HG03432 (cell line): ENCODE measurements at regions not wholly inside any gene's neighbourhood (a gene's known extent, or its start where the extent isn't known, plus 50 kb on each side); places are given as distances from the start of the nearest gene placed in this dataset.
"Not testable (repeated sequence)": the region's sequence is repeated elsewhere in the genome, so short reads cannot be mapped to it uniquely, and the experiment has no call there.

Experiments used
- ATAC-seq: cut with Tn5 transposase; IDR thresholded peaks from one replicate; pipeline ENCODE4 v1.9.1; 2021; ENCODE audit warnings: mild to moderate bottlenecking, moderate library complexity; ENCODE audit not compliant: unreplicated experiment

DNA sequence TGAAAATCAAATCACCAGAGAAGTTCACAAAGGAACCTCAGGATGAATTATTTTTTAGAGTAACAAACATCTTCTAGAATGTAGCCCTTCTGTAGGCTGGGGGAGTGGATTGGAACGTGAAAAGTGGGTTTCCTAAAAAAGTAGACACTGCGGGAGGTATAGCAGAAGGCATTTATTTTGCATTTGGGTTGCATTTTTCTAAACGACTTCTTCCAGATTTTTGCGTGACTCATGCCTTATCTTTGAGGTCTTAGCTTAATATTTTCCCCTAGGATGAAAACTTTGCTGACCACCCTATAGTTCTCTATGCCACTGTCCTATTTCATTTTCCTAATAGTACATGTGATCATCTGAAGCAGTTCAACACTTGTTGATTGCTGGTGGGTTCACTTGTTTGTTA is 112.7 kb upstream of the JCAD start:
- ATAC-seq, result no peak

DNA sequence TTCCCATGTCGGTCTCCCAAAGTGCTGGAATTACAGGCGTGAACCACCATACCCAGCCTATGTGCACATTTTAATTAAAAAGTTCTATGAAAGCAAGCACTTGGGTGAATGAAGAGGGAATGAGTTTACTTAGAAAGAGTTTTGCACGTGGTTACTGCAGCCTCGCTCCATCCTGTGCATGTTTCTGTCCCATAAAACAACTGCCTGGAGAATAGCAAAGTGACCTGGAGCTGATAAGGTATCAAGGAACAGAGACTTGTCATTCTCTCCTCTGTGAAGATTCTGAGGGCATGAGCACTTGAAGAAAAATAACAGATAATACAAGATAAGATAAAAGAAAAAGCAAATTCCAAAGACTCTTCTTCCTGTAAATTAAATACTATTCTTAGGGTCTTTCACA is 112.2 kb upstream of the JCAD start:
- no peak for ATAC-seq

DNA sequence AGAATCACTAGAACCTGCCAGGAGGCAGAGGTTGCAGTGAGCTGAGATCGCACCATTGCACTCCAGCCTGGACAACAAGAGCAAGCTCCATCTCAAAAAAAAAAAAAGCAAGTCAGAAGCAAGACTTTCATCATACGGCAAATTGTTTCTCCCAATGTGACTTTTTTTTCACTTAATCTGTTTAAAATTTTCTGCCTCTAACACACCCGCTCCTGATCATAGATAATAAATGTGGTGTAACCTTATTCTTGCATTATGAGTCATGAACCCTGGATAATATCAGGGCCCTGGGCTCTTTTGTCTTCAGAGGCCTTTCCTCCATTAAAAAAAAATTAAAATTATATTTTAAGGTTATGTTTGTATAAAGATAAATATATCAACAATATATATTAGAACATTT is 111.4 kb upstream of the JCAD start:
- ATAC-seq, result no peak

- no peak for ATAC-seq
Observed at GRCh38 chr10:30170146-30170545, 110.8 kb upstream of the JCAD start.

- no peak for ATAC-seq
Observed at GRCh38 chr10:30169342-30169741, 110.0 kb upstream of the JCAD start.

- ATAC-seq, result no peak
Observed at GRCh38 chr10:30166929-30167328, 107.5 kb upstream of the JCAD start.

DNA sequence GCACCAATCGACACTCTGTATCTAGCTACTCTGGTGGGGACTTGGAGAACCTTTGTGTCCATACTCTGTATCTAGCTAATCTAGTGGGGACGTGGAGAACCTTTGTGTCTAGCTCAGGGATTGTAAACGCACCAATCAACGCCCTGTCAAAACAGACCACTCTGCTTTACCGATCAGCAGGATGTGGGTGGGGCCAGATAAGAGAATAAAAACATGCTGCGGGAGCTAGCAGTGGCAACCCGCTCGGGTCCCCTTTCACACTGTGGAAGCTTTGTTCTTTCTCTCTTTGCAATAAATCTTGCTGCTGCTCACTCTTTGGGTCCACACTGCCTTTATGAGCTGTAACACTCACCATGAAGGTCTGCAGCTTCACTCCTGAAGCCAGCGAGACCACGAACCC is 104.0 kb upstream of the JCAD start:
- ATAC-seq, result not testable (repeated sequence)

DNA sequence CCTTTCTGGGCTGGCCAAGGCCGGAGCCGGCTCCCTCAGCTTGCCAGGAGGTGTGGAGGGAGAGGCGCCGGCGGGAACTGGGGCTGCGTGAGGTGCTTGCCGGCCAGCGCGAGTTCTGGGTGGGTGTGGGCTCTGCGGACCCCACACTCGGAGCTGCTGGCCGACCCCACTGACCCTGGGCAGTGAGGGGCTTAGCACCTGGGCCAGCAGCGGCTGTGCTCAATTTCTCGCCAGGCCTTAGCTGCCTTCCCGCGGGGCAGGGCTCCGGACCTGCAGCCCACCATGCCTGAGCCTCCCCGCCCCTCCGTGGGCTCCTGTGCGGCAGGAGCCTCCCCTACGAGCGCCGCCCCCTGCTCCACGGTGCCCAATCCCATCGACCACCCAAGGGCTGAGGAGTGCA is 103.4 kb upstream of the JCAD start:
- not testable (repeated sequence) for ATAC-seq

DNA sequence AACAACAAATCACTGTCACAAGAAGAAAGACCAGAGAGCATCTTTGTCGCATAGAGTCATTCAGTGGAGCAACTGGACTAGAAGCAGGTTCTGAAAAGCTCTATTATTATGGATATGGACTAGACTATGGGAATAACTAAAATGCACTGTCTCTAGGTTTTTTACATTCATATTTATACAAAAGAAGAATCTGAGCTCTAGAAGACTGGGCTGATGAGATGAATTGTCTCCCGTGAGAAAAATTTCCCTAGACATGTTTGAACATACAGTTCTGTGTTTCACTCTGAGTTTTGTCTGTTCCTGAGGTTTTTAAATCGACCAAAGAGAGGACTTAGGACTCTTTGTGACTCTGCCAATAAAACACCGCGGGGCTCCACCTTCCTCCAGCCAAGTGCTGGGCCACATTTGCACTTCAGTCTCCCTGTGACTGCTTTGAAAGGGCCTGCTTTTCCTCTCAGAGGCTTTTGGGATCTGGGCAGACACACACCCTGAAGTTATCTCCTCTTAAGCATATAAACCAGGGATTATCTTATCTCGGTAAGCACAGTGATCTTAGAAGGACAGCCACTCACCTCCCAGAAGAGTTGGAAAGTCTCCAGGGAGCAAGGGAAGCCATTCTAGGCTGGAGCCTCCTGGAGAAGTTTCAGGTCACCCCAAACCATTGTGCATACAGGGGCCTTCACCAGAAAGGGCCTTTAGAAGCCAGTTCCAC is 101.0 kb upstream of the JCAD start:
- no peak for ATAC-seq

DNA sequence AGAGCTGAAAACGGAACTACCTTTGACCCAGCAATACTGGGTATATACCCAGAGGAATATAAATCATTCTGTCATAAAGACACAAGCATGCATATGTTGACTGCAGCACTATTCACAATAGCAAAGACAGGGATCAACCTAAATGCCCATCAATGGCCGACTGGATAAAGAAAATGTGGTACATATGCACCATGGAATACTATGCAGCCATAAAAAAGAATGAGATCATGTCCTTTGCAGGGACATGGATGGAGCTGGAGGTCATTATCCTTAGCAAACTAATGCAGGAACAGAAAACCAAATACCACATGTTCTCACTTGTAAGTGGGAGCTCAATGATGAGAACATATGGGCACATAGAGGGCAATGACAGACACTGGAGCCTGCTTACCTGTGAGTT is 100.2 kb upstream of the JCAD start:
- ATAC-seq, result not testable (repeated sequence)

- ATAC-seq, result no peak
Observed at GRCh38 chr10:30158325-30158960, 99.1 kb upstream of the JCAD start.

DNA sequence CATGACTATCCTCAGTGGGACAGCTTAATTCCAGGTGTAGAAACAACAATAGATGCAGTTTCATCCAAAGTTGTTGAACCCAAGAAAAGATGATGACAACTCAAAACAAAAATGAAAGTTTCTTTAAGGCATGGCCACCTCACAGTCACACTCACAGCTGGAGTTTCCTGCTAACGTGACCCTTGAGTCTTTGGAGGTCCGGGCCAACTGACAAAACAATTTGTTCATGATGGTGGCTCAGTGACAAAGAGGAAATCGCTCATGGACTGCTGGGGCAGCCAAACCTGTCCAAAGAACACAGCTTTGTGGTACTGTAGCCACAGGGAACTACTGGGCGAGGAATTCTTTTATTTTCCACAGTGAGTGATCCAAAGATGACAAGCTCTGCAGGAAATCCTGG is 96.0 kb upstream of the JCAD start:
- ATAC-seq, result no peak

- ATAC-seq, result no peak
Observed at GRCh38 chr10:30154561-30154960, 95.2 kb upstream of the JCAD start.

- ATAC-seq, result no peak
Observed at GRCh38 chr10:30154126-30154525, 94.7 kb upstream of the JCAD start.

- no peak for ATAC-seq
Observed at GRCh38 chr10:30151581-30152389, 92.4 kb upstream of the JCAD start.

- no peak for ATAC-seq
Observed at GRCh38 chr10:30141423-30141822, 82.0 kb upstream of the JCAD start.

GRCh38 chr10:30134171-30134945 is 75.0 kb upstream of the JCAD start:
- no peak for ATAC-seq

DNA sequence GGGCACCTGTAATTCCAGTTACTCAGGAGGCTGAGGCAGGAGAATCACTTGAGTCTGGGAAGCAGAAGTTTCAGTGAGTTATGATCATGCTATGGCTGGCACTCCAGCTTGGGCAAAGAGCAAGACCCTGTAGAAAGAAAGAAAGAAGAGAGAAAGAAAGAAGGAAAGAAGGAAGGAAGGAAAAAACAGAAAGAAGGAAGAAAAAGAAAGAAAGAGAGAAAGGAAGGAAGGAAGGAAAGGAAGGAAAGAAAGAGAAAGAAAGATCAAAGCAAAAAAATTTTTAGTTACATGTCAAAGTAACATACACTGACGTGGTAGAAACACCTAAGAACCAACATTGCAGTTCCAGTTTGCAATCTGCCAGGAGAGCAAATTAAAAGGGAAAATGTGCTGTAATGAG is 73.8 kb upstream of the JCAD start:
- ATAC-seq, result no peak

DNA sequence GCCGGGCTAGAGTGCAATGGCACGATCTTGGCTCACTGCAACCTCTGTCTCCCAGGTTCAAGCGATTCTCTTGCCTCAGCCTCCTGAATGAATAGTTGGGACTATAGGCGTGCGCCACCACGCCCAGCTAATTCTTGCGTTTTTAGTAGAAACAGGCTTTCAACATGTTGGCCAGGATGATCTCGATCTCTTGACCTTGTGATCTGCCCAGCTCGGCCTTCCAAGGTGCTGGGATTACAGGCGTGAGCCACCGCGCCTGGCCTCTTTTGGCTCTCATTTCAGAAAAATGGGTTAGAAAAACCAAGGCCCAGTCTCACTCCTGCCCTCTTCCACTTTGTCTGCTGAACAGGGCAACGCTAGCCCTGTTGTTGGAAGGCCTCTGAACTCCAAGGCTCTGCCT is 72.0 kb upstream of the JCAD start:
- ATAC-seq, result not testable (repeated sequence)

- not testable (repeated sequence) for ATAC-seq
Observed at GRCh38 chr10:30129326-30129725, 69.9 kb upstream of the JCAD start.

GRCh38 chr10:30127120-30127541 is 67.7 kb upstream of the JCAD start:
- no peak for ATAC-seq
